Testis (tissue), 2 donors: ENCODE measurements at regions not wholly inside any gene's neighbourhood (a gene's known extent, or its start where the extent isn't known, plus 50 kb on each side); places are given as distances from the start of the nearest gene placed in this dataset.

Experiments
- POLR2A ChIP-seq: fragments of 450-650 bp; IDR thresholded peaks from one replicate; pipeline ENCODE4 v1.6.1; 2017; ENCODE audit warnings: antibody characterized with exemption, mild to moderate bottlenecking, moderate library complexity
- TF ChIP-seq, protein P1 (sequence below), 3 experiments: fragments of 450-650 bp in 2 of 3; fragments of 200-600 bp in 1 of 3; sonication (generic) in 1 of 3; IDR thresholded peaks; one replicate each; pipeline ENCODE4 v1.5.1; 2016 to 2019; ENCODE audit warnings: antibody characterized with exemption in 3 of 3, mild to moderate bottlenecking in 2 of 3, moderate library complexity in 1 of 3

DNA sequence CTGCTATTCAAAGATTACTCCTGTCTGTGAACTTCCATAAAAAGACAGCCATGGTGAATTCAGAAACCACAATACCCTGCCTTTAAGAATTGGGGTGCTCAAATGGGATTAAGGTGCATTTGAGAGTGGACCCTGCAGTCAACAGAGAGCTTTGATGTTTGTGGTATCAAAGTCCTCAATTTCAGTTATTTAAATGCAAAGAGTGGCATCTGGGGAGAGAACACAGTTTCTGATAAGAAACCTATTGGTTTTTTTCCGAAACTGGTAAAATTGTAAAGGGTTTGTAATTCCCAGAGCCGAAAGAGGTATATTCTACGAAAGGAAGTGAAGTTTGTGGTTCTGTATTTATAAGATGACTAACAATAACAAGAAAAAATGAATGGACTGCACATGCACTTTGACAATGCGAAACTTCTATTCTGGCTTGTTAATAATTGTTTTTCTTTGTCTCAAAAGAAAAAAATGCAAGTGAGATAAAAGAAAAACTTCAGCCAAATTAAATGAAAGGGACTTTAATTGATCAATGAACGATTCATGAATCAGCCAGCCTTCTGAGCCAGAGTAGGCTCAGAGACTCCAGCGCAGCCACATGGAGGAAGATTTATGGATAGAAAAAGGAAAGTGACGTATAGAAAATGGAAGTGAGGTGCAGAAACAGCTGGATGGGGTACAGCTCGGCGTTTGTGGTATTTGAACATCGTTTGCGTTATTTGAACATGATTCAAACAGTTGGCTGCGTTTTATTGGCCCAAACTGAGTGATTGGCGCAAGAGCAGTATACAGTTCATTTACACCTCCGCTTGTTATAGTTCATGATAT lies 70.5 kb upstream of the DUSP22 start:
- TF ChIP-seq, protein P1, sequence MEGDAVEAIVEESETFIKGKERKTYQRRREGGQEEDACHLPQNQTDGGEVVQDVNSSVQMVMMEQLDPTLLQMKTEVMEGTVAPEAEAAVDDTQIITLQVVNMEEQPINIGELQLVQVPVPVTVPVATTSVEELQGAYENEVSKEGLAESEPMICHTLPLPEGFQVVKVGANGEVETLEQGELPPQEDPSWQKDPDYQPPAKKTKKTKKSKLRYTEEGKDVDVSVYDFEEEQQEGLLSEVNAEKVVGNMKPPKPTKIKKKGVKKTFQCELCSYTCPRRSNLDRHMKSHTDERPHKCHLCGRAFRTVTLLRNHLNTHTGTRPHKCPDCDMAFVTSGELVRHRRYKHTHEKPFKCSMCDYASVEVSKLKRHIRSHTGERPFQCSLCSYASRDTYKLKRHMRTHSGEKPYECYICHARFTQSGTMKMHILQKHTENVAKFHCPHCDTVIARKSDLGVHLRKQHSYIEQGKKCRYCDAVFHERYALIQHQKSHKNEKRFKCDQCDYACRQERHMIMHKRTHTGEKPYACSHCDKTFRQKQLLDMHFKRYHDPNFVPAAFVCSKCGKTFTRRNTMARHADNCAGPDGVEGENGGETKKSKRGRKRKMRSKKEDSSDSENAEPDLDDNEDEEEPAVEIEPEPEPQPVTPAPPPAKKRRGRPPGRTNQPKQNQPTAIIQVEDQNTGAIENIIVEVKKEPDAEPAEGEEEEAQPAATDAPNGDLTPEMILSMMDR (IDR thresholded peaks at IDR 0.05) = no peak
- no peak for TF ChIP-seq POLR2A
